Activated B cell treated with CpG ODN at 0.5 μM for 24 hours (primary cell): ENCODE measurements at regions not wholly inside any gene's neighbourhood (a gene's known extent, or its start where the extent isn't known, plus 50 kb on each side); places are given as distances from the start of the nearest gene placed in this dataset.

ENCODE experiments used
- ATAC-seq: fragments of 200-7000 bp; cut with Tn5 transposase; one replicate; pipeline ENCODE4 v1.10.0; 2021; ENCODE audit warnings: low read depth, mild to moderate bottlenecking, moderate library complexity
- CTCF ChIA-PET: fragments of 350-600 bp; sonication (Branson Sonifier 250); formaldehyde crosslinking; loops from one replicate; lab custom pipeline; 2021; ENCODE audit warnings: antibody characterized with exemption; lab: Charles Lee
- POLR2A ChIA-PET: fragments of 350-600 bp; sonication (Branson Sonifier 250); formaldehyde crosslinking; loops from one replicate; lab custom pipeline; 2021; ENCODE audit warnings: antibody characterized with exemption; lab: Charles Lee
- DNase-seq: peaks from one replicate; pipeline ENCODE4 v3.0.0; 2022
- H3K27ac Mint-ChIP-seq: one replicate; pipeline ENCODE4 v1.8.0; 2020; ENCODE audit warnings: mixed read lengths
- H3K27me3 Mint-ChIP-seq: one replicate; pipeline ENCODE4 v1.8.0; 2021; ENCODE audit warnings: mixed read lengths
- H3K36me3 Mint-ChIP-seq: one replicate; pipeline ENCODE4 v1.8.0; 2021; ENCODE audit warnings: low read depth, mixed read lengths
- H3K4me1 Mint-ChIP-seq: one replicate; pipeline ENCODE4 v1.8.0; 2021; ENCODE audit warnings: mixed read lengths
- H3K4me3 Mint-ChIP-seq: one replicate; pipeline ENCODE4 v1.8.0; 2020; ENCODE audit warnings: mild to moderate bottlenecking, mixed read lengths
- H3K9me3 Mint-ChIP-seq: one replicate; pipeline ENCODE4 v1.8.0; 2020; ENCODE audit warnings: mixed read lengths
- CTCF ChIP-seq: fragments of 200-600 bp; IDR thresholded peaks from one replicate; pipeline ENCODE4 v1.8.0; 2022; ENCODE audit warnings: antibody characterized with exemption, mild to moderate bottlenecking
- intact Hi-C: fragments of 100-400 bp; cut with micrococcal nuclease; formaldehyde crosslinking; loops from one replicate; pipeline ENCODE4 v1.15.1; 2024

DNA sequence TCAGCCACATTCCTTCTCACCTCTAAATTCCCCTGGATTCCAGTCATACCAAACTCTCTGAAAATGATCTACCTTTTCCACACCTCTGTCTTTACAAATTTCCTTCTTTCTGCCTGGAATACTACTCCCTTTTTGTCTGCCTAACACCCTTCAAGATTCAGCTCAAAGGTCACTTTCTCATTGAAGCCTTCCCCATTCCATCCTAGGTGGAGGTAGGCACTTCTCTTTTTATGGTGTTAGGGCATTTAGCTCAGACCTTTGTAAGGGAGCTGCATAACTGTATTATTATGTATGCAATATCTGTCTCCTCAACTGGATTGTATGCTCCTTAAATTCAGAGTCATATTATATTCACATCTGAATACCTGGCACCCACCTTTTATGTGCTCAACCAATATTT is 137.7 kb downstream of the RCHY1 start:
- Mint-ChIP-seq H3K9me3 (peaks cover 5% of the 10 kb centered on the region), H3K4me1 (no peaks in the 10 kb centered on the region), H3K36me3 (no peaks in the 10 kb centered on the region), H3K4me3 (no peak overlapping the region), H3K27ac (no peak overlapping the region), H3K27me3 (peaks cover 9% of the 10 kb centered on the region)
- ChIA-PET POLR2A (no interaction called here), CTCF (no interaction called here)
- intact Hi-C loops = no loop called here
- DNase-seq = no peak
- no peak for TF ChIP-seq CTCF
- no peak for ATAC-seq

- Mint-ChIP-seq H3K36me3 (no peaks in the 10 kb centered on the region), H3K4me3 (no peak overlapping the region), H3K27ac (no peak overlapping the region), H3K27me3 (peaks cover 10% of the 10 kb centered on the region), H3K9me3 (no peaks in the 10 kb centered on the region), H3K4me1 (no peaks in the 10 kb centered on the region)
- no peak for TF ChIP-seq CTCF
- DNase-seq (no peak), ATAC-seq (no peak)
- ChIA-PET CTCF (no interaction called here), POLR2A (no interaction called here)
- intact Hi-C loops = loop anchor here (2.0 kb wide), 1 partner anchor 69 kb away; no protein-coding TSS in a partner anchor
These were observed 142.3 kb downstream of the RCHY1 start for GRCh38 chr4:75371915-75372314.

DNA sequence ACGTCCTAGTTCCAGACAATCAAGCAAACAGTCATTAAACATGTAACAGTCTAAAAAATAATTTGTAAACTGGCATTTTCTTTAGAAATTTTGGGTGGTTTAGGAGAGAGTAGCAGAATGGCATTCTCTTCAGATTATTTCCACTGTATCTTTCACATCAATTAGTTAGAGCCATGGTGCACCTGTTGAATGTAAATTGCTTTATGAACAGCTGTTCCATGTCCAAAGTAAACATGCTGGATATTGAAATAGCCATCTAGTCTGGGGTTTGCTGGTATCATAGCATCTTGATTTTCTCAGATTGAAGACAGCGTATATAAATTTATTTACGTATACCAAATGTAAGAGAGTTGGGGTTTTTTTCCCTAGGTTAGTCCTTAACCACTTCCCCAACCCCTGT is 143.6 kb downstream of the RCHY1 start:
- DNase-seq = no peak
- ChIA-PET CTCF (no interaction called here), POLR2A (no interaction called here)
- Mint-ChIP-seq H3K36me3 (no peaks in the 10 kb centered on the region), H3K9me3 (no peaks in the 10 kb centered on the region), H3K4me1 (no peaks in the 10 kb centered on the region), H3K27ac (no peak overlapping the region), H3K27me3 (peaks cover 5% of the 10 kb centered on the region), H3K4me3 (no peak overlapping the region)
- ATAC-seq = no peak
- intact Hi-C loops = no loop called here
- no peak for TF ChIP-seq CTCF

DNA sequence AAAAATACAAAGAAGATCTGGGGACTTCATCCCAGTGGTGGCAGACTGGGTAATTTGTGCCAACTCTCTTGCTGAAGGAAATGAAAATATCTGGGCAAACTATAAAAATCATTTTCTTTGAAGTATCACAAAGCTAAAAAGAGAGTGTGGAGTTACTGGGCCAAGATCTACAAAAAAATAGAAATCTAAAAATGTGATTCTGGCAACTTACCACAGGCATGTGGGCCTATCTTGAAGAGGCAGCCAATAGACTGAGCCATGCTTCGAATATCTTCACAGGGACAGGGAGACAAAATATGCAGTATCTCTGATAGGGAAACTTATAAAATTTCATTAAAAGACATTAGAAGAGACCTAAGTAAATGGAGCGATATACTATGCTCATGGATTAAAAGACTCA is 168.8 kb downstream of the RCHY1 start:
- Mint-ChIP-seq H3K27ac (no peak overlapping the region), H3K4me1 (no peaks in the 10 kb centered on the region), H3K36me3 (no peaks in the 10 kb centered on the region), H3K9me3 (peaks cover 2% of the 10 kb centered on the region), H3K4me3 (no peak overlapping the region), H3K27me3 (peaks cover 11% of the 10 kb centered on the region)
- DNase-seq (no peak), ATAC-seq (no peak)
- intact Hi-C loops = no loop called here
- no peak for TF ChIP-seq CTCF
- ChIA-PET POLR2A (no interaction called here), CTCF (no interaction called here)

- no peaks in the 10 kb centered on the region for H3K36me3 Mint-ChIP-seq
- H3K4me1 Mint-ChIP-seq = no peaks in the 10 kb centered on the region
- DNase-seq (no peak), ATAC-seq (no peak)
- peaks cover 1% of the 10 kb centered on the region for H3K9me3 Mint-ChIP-seq
- peaks cover 11% of the 10 kb centered on the region for H3K27me3 Mint-ChIP-seq
- no peak overlapping the region for H3K4me3 Mint-ChIP-seq
- no peak for TF ChIP-seq CTCF
- CTCF ChIA-PET = no interaction called here
- POLR2A ChIA-PET = no interaction called here
- intact Hi-C loops = no loop called here
- no peak overlapping the region for H3K27ac Mint-ChIP-seq
These were observed 169.3 kb downstream of the RCHY1 start for GRCh38 chr4:75344915-75345314.
